Loucy (cell line): ENCODE measurements at regions not wholly inside any gene's neighbourhood (a gene's known extent, or its start where the extent isn't known, plus 50 kb on each side); places are given as distances from the start of the nearest gene placed in this dataset.

Experiments
- EZH2phosphoT487 ChIP-seq: fragments of 200-600 bp; IDR thresholded peaks from 2 replicates; pipeline ENCODE4 v1.6.1; 2018; ENCODE audit warnings: antibody characterized with exemption, mild to moderate bottlenecking, moderate library complexity, borderline replicate concordance
- TF ChIP-seq, protein P1 (sequence below): fragments of 200-600 bp; sonication (generic); conservative IDR thresholded peaks from 2 replicates; pipeline ENCODE4 v1.5.1; 2014; ENCODE audit warnings: mild to moderate bottlenecking, antibody characterized with exemption, low read length

DNA sequence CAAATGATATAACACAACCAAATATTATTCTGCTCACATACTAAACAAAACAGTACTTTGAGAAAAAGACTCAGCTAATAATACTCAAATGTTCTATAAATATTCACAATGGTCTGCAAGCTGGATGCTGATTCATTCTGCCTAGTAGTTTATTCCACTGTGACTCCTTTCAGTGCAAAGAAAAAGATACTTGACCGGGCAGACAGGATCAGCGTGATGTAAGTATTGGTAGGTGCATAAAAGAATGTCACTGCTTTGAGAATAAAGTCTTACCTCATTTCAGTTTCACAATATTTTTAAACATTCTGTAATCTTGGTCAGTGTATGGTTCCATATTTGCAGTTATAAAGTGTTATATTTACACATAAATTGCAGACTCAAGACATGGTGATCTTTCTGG is 223.0 kb upstream of the NUDT12 start:
- TF ChIP-seq, protein P1, sequence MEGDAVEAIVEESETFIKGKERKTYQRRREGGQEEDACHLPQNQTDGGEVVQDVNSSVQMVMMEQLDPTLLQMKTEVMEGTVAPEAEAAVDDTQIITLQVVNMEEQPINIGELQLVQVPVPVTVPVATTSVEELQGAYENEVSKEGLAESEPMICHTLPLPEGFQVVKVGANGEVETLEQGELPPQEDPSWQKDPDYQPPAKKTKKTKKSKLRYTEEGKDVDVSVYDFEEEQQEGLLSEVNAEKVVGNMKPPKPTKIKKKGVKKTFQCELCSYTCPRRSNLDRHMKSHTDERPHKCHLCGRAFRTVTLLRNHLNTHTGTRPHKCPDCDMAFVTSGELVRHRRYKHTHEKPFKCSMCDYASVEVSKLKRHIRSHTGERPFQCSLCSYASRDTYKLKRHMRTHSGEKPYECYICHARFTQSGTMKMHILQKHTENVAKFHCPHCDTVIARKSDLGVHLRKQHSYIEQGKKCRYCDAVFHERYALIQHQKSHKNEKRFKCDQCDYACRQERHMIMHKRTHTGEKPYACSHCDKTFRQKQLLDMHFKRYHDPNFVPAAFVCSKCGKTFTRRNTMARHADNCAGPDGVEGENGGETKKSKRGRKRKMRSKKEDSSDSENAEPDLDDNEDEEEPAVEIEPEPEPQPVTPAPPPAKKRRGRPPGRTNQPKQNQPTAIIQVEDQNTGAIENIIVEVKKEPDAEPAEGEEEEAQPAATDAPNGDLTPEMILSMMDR = no peak
- TF ChIP-seq EZH2phosphoT487 = no peak
